ENCODE measurements at regions not wholly inside any gene's neighbourhood (a gene's known extent, or its start where the extent isn't known, plus 50 kb on each side); places are given as distances from the start of the nearest gene placed in this dataset.

DNA sequence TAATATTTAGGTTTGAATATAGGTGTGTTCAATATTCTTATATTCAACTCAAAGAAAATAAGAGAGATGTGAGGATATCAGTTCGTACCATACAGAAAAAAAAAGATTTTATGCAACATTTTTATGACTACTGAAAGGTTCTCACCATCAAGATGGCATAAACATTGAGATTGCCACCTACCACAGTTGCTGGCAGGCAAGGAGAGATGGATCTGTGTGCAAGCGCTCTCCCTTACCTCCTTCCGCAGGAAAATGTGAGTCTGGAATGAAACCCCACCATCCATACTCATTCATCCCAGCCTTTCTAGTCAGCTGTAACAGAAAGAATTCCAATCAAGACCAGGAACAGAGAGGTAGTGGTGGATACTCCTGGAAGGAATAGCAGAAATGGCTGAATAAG is 376.9 kb downstream of the PPP3CA start:
- Histone ChIP-seq H3K9me3 (no peaks in the 10 kb centered on the region), H3K27me3 (replicated peaks; ENCODE audit: insufficient read depth) (no peaks in the 10 kb centered on the region), H3K4me3 (no peak overlapping the region), H3K36me3 (no peaks in the 10 kb centered on the region), H3K27ac (no peak overlapping the region), H3K4me1 (replicated peaks) (no peaks in the 10 kb centered on the region)
- DNase-seq (ENCODE audit: low spot score), result no peak
- intact Hi-C loops (cut with DNase I), result no loop called here
- TF ChIP-seq POLR2AphosphoS5 (IDR thresholded peaks at IDR 0.05) (no peak), POLR2A (IDR thresholded peaks at IDR 0.05) (no peak)
- TF ChIP-seq, protein P1, sequence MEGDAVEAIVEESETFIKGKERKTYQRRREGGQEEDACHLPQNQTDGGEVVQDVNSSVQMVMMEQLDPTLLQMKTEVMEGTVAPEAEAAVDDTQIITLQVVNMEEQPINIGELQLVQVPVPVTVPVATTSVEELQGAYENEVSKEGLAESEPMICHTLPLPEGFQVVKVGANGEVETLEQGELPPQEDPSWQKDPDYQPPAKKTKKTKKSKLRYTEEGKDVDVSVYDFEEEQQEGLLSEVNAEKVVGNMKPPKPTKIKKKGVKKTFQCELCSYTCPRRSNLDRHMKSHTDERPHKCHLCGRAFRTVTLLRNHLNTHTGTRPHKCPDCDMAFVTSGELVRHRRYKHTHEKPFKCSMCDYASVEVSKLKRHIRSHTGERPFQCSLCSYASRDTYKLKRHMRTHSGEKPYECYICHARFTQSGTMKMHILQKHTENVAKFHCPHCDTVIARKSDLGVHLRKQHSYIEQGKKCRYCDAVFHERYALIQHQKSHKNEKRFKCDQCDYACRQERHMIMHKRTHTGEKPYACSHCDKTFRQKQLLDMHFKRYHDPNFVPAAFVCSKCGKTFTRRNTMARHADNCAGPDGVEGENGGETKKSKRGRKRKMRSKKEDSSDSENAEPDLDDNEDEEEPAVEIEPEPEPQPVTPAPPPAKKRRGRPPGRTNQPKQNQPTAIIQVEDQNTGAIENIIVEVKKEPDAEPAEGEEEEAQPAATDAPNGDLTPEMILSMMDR (IDR thresholded peaks at IDR 0.05), result no peak
- WGBS, result 95% methylated on average over 3 of the region's 3 CpGs

- intact Hi-C loops (cut with DNase I), result no loop called here
- Histone ChIP-seq H3K4me3 (no peak overlapping the region), H3K4me1 (replicated peaks) (no peaks in the 10 kb centered on the region), H3K27ac (no peak overlapping the region), H3K9me3 (no peaks in the 10 kb centered on the region), H3K27me3 (replicated peaks; ENCODE audit: insufficient read depth) (no peaks in the 10 kb centered on the region), H3K36me3 (no peaks in the 10 kb centered on the region)
- DNase-seq (ENCODE audit: low spot score), result no peak
- TF ChIP-seq POLR2AphosphoS5 (IDR thresholded peaks at IDR 0.05), result no peak
- TF ChIP-seq POLR2A (IDR thresholded peaks at IDR 0.05), result no peak
- TF ChIP-seq, protein P1 (IDR thresholded peaks at IDR 0.05), result no peak
Observed at GRCh38 chr4:100969925-100970324, 377.4 kb downstream of the PPP3CA start.

DNA sequence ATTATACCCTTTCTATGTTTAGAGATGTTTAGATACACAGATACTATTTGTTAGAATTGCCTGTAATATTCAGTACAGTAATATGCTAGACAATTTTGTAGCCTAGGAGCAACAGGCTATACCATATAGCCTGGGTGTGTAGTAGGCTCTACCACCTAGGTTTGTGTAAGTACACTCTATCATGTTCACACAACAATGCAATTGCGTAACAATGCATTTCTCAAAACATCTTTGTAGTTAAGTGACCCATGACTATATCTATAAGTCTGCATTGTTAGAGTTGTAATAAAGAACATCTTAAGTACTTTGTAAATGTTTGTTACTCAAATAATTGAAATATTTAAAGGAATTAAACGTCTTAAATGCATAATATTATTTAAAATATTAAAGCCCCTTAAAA is 379.3 kb downstream of the PPP3CA start:
- 75% methylated on average over 2 of the region's 2 CpGs for WGBS
- Histone ChIP-seq H3K36me3 (no peaks in the 10 kb centered on the region), H3K27me3 (replicated peaks; ENCODE audit: insufficient read depth) (no peaks in the 10 kb centered on the region), H3K4me3 (no peak overlapping the region), H3K4me1 (replicated peaks) (no peaks in the 10 kb centered on the region), H3K9me3 (no peaks in the 10 kb centered on the region), H3K27ac (no peak overlapping the region)
- no peak for TF ChIP-seq POLR2A (IDR thresholded peaks at IDR 0.05)
- no peak for TF ChIP-seq POLR2AphosphoS5 (IDR thresholded peaks at IDR 0.05)
- TF ChIP-seq, protein P1 (IDR thresholded peaks at IDR 0.05), result no peak
- DNase-seq (ENCODE audit: low spot score), result no peak
- intact Hi-C loops (cut with DNase I), result no loop called here

DNA sequence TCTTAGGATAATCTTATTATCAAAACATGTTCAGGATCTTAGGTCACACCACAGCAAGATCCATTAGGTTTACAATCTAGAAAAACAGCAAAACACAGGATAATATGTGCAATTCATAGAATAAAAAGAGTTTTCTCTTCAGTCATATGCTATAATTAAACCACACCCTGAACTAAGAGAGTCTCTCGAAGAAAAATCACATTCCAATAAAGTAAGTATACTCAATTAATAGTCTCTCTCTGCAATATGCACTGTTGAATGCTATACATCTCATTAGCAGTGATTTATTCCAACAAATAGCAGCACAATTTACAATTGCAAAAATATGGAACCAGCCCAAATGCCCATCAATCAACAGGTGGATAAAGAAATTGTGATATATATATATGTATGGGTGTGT is 383.7 kb downstream of the PPP3CA start:
- intact Hi-C loops (cut with DNase I), result no loop called here

GRCh38 chr4:100962698-100963097 is 384.6 kb downstream of the PPP3CA start:
- Histone ChIP-seq H3K4me1 (replicated peaks) (no peaks in the 10 kb centered on the region), H3K27me3 (replicated peaks; ENCODE audit: insufficient read depth) (no peaks in the 10 kb centered on the region), H3K4me3 (no peak overlapping the region), H3K27ac (no peak overlapping the region), H3K9me3 (no peaks in the 10 kb centered on the region), H3K36me3 (no peaks in the 10 kb centered on the region)
- DNase-seq (ENCODE audit: low spot score), result no peak
- intact Hi-C loops (cut with DNase I), result no loop called here
- TF ChIP-seq POLR2AphosphoS5 (IDR thresholded peaks at IDR 0.05) (no peak), POLR2A (IDR thresholded peaks at IDR 0.05) (no peak)
- TF ChIP-seq, protein P1 (IDR thresholded peaks at IDR 0.05), result no peak

More for the DNA sequence above, 383.7 kb downstream of the PPP3CA start:
- 95% methylated on average over 1 of the region's 1 CpG for WGBS
- Histone ChIP-seq H3K9me3 (no peaks in the 10 kb centered on the region), H3K4me1 (replicated peaks) (no peaks in the 10 kb centered on the region), H3K27ac (no peak overlapping the region), H3K27me3 (replicated peaks; ENCODE audit: insufficient read depth) (no peaks in the 10 kb centered on the region), H3K4me3 (no peak overlapping the region), H3K36me3 (no peaks in the 10 kb centered on the region)
- no peak for DNase-seq (ENCODE audit: low spot score)
- TF ChIP-seq POLR2A (IDR thresholded peaks at IDR 0.05) (no peak), POLR2AphosphoS5 (IDR thresholded peaks at IDR 0.05) (no peak)
- TF ChIP-seq, protein P1 (IDR thresholded peaks at IDR 0.05), result no peak

All from prostate gland (tissue), 2 donors.